SK-N-MC (cell line): ENCODE measurements at regions not wholly inside any gene's neighbourhood (a gene's known extent, or its start where the extent isn't known, plus 50 kb on each side); places are given as distances from the start of the nearest gene placed in this dataset.

Source experiments
- DNase-seq: peaks from one replicate; pipeline ENCODE4 v3.0.0-alpha.2; 2011; ENCODE audit warnings: low read depth, low spot score
- H3K27ac ChIP-seq: fragments of 200-600 bp; sonication (generic); 2 replicates; pipeline ENCODE4 v1.5.1; 2016; ENCODE audit warnings: mixed run types
- H3K36me3 ChIP-seq: fragments of 200-600 bp; sonication (generic); 2 replicates; pipeline ENCODE4 v1.6.1; 2017; ENCODE audit warnings: antibody characterized with exemption, low read length, mixed read lengths; ENCODE audit not compliant: insufficient read depth
- H3K4me3 ChIP-seq: fragments of 200-600 bp; sonication (generic); 2 replicates; pipeline ENCODE4 v1.5.1; 2016
- H3K9ac ChIP-seq: fragments of 200-600 bp; sonication (generic); 2 replicates; pipeline ENCODE4 v1.8.0; 2017; ENCODE audit warnings: mixed run types, mixed read lengths; ENCODE audit not compliant: insufficient read length
- H3K9me3 ChIP-seq: fragments of 200-600 bp; sonication (generic); 2 replicates; pipeline ENCODE4 v1.6.1; 2017; ENCODE audit warnings: low read depth, mild to moderate bottlenecking, antibody characterized with exemption, low read length, moderate library complexity, mixed read lengths
- EZH2 ChIP-seq: fragments of 200-600 bp; sonication (generic); IDR thresholded peaks from one replicate; pipeline ENCODE4 v1.6.1; 2017; ENCODE audit warnings: antibody characterized with exemption
- FOXP2 ChIP-seq: optimal IDR thresholded peaks from 2 replicates; pipeline ENCODE3; 2011; ENCODE audit warnings: mild to moderate bottlenecking, moderate library complexity; ENCODE audit not compliant: insufficient read depth; ENCODE audit errors: extremely low read length, control extremely low read depth
- POLR2AphosphoS5 ChIP-seq: IDR thresholded peaks from 2 replicates; pipeline ENCODE4 v1.6.1; 2012; ENCODE audit warnings: mild to moderate bottlenecking, low read depth, low read length, borderline replicate concordance

DNA sequence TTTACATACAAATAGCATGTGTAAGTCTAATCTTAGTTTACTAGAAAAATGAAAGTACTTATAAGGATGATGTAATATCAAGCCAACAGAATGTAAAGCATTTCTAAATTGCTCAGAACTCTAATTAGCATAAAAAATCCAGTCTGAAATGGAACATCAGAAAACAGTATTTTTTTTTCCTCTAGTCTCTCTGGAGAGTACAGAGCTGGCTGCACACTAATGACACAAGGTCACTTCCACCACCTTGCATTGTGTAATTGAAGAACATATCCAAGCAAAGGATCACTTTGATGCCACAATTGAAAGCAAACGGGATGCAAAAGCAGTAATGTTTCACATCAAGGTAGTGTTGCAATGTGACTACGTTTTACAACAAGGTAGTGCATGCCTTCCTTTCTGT is 548.0 kb upstream of the LUZP2 start:
- Histone ChIP-seq H3K36me3 (no peaks in the 10 kb centered on the region), H3K9me3 (no peaks in the 10 kb centered on the region), H3K9ac (no peak overlapping the region), H3K4me3 (no peak overlapping the region), H3K27ac (no peak overlapping the region)
- TF ChIP-seq EZH2 (no peak), FOXP2 (no peak), POLR2AphosphoS5 (no peak)
- no peak for DNase-seq

DNA sequence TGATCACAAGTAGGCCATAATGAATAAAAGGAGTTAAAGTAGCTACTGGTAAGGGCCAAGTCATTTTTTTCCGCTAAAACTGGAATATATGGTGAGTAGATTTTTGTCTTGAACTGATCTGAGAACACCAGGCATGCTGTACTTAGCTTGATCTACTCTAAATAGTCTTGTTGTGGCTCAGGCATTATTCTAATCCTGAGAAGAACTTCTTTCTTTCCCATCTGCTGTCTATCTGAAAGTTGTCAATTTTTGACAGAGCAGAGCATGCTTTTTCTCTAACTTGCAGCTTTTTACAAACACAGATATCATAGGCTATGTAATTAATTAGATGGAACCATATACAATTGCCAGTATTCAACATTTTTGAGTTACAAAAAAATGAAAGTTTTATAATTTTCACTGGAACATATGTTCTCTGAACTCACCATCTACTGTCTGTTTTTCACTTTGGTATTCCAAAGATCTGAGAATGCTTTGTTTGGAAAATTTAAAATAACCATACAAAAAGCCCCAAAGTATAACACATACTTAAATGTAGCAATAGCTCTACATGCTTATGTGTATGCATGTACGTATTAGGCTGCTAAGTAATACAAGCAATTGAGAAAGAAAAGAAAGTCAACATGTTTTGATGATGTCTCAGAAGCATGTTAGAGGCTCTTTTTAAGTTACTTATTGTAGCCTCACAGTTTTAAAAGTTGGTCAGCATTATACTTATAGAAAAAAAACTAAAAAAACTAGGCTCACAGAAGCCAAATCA is 542.7 kb upstream of the LUZP2 start:
- Histone ChIP-seq H3K9me3 (no peaks in the 10 kb centered on the region), H3K27ac (no peak overlapping the region), H3K36me3 (no peaks in the 10 kb centered on the region), H3K4me3 (no peak overlapping the region), H3K9ac (no peak overlapping the region)
- DNase-seq = no peak
- TF ChIP-seq POLR2AphosphoS5 = no peak
- TF ChIP-seq EZH2 = no peak
- no peak for TF ChIP-seq FOXP2

DNA sequence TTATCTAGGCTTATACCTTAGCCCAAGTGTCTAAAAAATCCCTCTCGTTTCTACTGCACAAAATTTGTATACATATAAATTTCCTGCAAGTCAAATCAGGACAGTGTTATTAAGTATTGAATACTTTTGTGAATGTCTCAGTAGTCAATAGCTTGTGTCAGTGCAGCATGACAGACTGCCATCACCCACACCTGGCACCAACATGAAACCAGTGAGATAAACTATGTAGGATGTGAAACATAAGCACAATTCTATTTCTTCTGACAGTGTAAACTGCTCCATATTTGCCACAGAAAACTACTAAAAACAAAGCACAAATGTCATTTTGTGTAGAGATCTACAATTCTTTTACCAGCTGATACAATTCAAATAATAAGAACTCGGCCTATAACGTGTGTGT is 542.1 kb upstream of the LUZP2 start:
- H3K4me3 ChIP-seq = no peak overlapping the region
- DNase-seq = no peak
- no peak for TF ChIP-seq FOXP2
- TF ChIP-seq POLR2AphosphoS5 = no peak
- TF ChIP-seq EZH2 = no peak
- no peaks in the 10 kb centered on the region for H3K9me3 ChIP-seq
- H3K27ac ChIP-seq = no peak overlapping the region
- no peak overlapping the region for H3K9ac ChIP-seq
- no peaks in the 10 kb centered on the region for H3K36me3 ChIP-seq

DNA sequence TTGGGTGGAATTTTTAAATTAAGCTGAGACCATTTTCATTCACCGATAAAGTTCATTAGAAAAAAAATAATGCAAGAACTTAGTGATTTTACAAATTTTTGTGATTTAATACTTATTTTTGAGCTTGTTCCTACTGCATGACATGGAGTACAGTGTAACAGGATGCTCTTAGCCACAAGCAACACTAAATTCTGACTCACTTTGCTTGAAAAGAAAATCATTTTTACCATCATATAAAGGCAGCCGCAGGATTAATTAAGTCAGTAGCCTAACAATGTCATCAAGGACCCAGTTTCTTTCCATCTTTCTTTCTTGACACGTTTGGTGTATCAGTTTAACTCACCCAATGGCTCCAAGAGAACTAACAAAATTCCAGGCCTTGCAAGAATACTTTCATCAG is 540.3 kb upstream of the LUZP2 start:
- Histone ChIP-seq H3K9ac (no peak overlapping the region), H3K4me3 (no peak overlapping the region), H3K36me3 (no peaks in the 10 kb centered on the region), H3K27ac (no peak overlapping the region), H3K9me3 (no peaks in the 10 kb centered on the region)
- TF ChIP-seq FOXP2 (no peak), POLR2AphosphoS5 (no peak), EZH2 (no peak)
- no peak for DNase-seq

DNA sequence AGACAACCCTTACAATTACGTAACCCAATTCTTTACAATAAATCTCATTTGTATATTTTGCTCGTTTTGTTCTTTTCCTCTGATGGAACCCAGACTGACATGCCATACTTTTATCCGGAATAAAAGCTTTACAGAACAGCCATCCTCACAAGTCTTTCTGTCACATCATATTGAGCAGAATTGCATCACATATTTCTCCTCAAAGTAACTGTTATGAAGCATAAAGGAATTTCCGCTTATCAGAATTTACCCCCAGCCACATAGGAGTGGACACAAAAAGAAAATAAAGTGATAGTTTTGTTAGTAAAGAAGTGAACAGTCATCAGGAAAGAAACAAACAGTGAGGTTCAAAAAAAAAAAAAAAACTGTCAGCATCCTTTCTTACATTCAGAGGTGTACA is 539.5 kb upstream of the LUZP2 start:
- Histone ChIP-seq H3K36me3 (no peaks in the 10 kb centered on the region), H3K9me3 (no peaks in the 10 kb centered on the region), H3K27ac (no peak overlapping the region), H3K9ac (no peak overlapping the region), H3K4me3 (no peak overlapping the region)
- DNase-seq = no peak
- TF ChIP-seq EZH2 = no peak
- no peak for TF ChIP-seq FOXP2
- TF ChIP-seq POLR2AphosphoS5 = no peak

DNA sequence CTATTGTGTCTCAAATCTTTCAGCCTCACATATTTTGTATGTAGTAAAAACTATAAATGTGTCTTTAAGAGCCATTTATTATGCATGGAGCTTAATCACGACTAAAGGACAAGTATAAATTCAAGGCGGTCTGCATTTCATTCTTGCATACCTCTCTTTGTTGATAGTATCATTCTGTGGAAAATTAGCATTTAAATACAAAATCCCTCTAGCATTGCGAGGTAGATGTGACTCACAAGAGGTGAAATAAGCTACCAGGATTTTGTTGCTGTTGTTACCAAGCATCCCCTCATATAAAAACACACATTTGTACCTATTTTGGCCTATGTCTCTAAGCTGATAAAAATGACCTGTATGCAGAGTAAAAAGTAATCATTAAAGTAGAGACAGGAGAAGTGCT is 537.4 kb upstream of the LUZP2 start:
- Histone ChIP-seq H3K9me3 (no peaks in the 10 kb centered on the region), H3K4me3 (no peak overlapping the region), H3K9ac (no peak overlapping the region), H3K27ac (no peak overlapping the region), H3K36me3 (no peaks in the 10 kb centered on the region)
- TF ChIP-seq EZH2 = no peak
- no peak for TF ChIP-seq POLR2AphosphoS5
- TF ChIP-seq FOXP2 = no peak
- DNase-seq = no peak

DNA sequence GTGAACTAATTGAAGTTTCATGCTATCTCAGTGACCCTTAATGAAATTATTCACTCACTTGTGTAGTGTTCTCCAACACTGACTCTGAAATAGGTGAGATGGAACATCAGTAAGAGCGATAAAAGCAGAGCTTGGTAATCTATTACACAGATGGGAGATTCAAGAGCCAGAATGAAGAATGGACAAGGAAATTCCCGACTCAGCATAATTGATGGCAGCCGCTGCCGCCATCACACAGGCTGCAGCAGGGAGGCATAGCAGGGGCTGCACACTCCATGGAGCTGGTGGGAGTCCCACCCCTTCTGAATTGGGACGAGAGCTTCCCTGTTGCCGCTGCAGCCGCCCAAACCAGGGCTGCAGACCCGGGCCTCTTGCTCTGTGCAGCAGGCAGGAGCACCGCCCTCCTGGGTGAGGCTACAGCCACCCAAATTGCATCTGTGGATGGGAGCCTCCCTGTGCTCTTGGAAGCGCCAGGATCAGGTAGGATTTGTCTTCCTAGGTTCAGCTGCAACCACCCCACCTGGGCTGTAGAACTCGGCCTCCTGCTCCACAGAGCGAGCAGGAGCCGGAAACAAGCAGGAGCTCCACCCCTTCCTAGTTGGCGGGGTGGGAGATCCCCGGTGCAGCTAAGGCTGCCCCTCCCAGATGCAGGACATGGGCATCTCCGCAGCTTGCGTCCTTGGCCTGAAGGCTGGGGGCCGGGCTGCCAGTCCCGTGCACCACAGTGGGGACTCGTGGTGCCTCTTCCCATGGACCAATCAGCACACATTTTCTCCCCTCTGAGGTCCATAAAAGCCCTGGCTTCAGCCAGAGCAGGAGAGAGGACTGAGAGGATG is 535.1 kb upstream of the LUZP2 start:
- Histone ChIP-seq H3K9me3 (no peaks in the 10 kb centered on the region), H3K27ac (no peak overlapping the region), H3K36me3 (no peaks in the 10 kb centered on the region), H3K9ac (no peak overlapping the region), H3K4me3 (no peak overlapping the region)
- TF ChIP-seq FOXP2 (no peak), POLR2AphosphoS5 (no peak), EZH2 (no peak)
- DNase-seq = no peak

DNA sequence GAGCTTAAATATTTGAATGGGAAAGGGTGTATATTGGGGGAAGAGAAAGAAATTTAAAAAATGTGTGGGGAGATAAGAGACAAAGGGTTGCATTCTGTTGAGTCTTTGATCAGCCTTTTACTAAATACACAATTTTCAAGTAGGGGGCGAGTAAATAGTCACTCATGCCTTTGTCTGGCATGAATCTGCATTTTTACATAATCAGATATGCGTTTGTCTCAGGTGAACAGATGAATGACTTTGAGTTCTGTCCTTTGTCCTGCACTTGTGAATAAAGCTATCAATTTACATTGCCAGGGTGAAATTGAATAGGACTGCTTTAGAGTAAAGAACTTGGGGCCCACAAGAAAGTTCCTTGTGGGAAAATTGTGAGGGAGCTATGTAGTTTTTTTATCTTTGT is 523.6 kb upstream of the LUZP2 start:
- H3K4me3 ChIP-seq = no peak overlapping the region
- no peak overlapping the region for H3K9ac ChIP-seq
- no peak overlapping the region for H3K27ac ChIP-seq
- no peak for DNase-seq
- H3K9me3 ChIP-seq = no peaks in the 10 kb centered on the region
- no peaks in the 10 kb centered on the region for H3K36me3 ChIP-seq
- no peak for TF ChIP-seq EZH2

DNA sequence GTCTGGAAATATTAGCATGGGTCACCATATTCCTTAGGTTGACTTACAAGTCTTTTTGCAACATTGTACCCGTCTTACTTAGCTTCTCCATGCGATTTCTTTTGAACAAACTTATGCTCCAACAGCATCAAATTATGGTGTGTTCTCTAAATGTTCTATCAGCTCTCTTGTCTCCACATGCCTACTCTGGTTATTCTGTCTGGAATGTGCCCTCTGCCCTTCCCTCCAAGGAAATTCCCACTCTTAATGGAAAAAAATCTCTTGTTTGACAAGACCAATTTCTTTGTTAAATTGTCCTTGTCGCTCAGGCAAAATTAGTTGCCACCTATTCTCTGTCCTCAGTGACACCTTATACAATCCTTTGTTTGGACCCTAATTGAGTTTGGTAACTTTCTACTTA is 522.8 kb upstream of the LUZP2 start:
- no peak overlapping the region for H3K9ac ChIP-seq
- H3K4me3 ChIP-seq = no peak overlapping the region
- no peak for DNase-seq
- no peaks in the 10 kb centered on the region for H3K9me3 ChIP-seq
- no peaks in the 10 kb centered on the region for H3K36me3 ChIP-seq
- H3K27ac ChIP-seq = no peak overlapping the region
- TF ChIP-seq EZH2 (no peak), POLR2AphosphoS5 (no peak), FOXP2 (no peak)
